ENCODE measurements at regions not wholly inside any gene's neighbourhood (a gene's known extent, or its start where the extent isn't known, plus 50 kb on each side); places are given as distances from the start of the nearest gene placed in this dataset.

DNA sequence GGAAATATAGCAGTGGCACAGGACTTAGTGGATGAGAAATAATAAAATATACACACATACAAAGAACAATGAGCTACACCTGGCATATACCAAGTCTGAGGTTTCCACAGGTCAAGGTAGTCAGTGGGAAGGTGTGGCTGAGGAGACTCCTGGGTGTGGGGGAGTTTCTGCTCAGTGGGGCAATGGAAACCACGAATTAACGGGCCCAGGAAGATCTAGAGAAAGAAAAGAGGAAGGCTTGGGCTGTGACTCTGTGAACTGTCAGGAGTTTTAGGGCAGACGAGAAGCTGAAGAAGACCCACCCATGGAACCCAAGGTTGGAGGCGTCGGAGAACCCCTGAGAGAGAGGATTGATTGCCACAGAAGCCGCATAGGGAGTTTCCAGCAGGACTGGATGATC, 196.5 kb downstream of the HERPUD2 start:
- DNase-seq, result no peak

DNA sequence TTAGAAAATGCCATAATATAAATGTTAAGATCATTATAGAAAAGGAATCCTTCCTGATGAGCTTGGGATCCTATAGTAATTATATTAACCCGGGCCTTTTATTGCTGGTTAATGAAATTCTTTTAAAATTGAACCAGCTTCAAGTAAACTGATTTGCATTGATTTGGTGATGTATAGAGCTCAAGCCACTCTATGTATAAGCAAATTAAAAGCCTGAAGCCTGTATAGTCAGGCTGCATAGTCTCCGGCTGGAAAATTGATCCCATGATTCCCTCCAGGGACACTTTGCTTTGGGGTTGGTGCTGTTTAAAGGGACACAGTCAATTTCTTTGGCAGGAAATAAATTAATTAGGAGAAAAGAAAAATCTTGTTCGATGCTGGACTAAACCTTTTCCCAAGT, 199.1 kb downstream of the HERPUD2 start:
- DNase-seq, result no peak

DNA sequence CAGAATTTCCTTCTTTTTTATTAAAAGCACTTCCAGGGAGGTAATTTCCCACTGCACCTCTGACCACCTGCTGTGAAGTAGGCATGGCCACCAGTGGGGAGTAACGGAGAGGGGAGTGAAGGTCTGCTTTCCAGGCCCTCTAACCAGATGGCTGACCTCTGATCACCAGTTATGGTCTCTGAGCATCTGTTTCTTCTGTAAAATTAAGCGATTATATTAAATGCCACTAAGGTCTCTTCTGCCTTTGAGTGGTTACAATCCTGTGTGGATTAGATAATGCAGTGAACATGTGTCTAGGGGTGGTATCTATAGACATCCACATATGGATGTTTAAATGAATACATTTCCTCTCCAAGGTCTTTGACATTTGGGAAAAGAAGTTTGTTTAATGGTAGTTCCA, 199.6 kb downstream of the HERPUD2 start:
- DNase-seq, result no peak

DNA sequence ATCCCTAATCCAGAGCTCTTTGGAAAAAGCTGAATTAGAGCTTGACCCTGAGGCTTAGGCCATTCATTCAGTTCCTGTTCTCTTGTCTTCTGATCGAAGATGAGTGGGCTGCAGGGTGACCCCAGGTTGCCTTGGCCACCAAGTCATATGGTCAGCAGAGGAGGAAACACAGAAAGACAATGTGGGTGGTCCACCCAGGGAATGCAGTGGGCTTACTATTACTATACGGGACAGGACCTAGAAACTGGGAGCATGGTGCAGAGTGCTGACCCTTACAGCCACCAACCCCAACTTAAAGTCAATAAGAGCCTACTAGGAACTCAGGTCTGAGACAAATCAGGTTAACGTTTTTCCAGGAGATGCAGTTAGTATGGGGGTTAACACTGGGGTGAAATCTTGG, 200.5 kb downstream of the HERPUD2 start:
- no peak for DNase-seq

DNA sequence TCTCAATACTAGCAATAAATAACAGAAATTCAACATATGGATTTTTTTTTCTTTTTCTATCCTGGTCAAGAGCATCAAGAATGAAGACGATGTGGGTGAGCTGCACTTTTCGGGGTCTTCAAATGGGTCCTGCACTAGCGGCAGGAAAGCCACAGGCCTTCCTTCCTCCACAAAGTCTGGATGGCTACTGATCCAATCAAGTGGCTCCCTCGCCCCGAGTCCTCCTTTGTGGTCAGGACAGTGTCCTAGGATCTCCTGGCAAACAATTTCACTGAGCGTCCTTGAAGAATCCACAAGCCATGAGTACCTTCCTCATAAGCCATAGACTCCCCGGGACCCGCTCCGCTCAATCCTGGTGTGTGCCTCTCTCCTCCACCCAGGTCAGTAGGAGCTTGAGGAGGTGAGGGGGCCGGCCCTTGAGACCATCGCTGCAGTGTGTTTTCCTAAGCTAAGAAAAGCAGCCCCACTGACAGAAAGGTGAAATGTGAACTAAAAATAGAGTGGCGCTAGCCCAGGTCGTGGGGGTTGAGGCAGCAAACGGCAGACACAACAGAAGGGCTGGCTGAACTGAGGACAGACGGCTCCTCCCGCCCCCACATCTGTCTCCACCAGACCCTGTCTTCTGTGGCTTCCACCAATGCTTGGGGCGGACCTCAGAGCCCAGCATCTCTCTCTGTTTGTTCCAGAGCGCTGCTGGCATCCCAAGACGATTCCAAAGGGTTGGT, 202.3 kb downstream of the HERPUD2 start:
- no peak for DNase-seq

DNA sequence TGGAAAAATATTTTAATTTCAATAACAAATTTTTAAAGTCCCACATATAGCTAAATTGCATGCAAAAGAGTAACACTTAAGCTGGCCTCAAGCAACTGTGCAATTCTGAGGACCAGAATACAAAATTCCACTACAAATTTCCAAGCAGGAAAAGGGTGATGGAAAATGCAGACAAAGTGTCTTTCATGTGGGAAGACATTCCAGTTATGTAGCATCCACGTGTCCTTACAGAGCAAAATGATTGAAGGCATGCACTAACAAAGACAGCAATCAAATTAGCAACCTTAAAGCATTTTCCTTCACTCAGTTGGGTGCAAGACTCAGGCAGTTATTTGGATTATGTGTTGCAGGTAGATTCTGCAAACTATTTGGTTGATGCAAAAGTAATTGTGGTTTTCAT, 203.7 kb downstream of the HERPUD2 start:
- DNase-seq, result no peak

DNA sequence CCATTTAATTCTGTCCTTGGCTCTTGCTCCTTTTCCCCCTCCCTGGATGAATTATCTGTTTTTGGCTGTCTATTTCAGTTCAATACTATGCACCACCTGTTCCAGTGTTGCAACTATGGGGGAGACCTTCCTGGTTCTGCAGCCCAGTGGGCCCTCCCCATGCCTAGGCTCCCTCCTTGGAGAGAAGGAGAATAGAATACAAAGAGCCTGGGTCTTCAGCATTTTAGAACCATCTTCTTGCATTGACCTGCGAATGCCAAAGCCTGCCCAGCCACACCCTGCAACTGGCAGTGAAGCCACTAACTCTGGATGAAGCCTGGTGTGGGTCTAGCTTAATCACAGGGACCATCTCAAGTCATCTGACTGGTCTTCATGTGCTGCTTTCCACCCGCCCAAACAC, 207.1 kb downstream of the HERPUD2 start:
- DNase-seq, result no peak

DNA sequence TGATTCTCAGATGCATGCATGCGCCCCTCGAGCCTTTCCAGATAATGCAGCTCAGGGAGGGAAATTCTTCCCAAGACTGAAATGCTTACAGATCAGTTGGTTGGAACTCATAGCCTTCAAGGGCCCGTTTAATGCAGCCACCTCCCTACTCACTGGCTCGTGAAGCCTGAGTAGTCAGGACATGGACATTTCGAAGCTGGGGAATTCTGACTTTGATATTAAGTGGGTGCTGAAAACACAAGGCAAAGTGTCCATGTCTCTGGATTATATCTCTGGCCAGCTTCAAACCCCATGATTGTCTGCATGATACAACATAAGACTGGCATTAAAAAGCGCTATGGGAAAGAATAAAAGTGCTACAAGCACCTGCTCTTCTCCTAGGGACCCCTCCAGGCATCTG, 207.5 kb downstream of the HERPUD2 start:
- no peak for DNase-seq

DNA sequence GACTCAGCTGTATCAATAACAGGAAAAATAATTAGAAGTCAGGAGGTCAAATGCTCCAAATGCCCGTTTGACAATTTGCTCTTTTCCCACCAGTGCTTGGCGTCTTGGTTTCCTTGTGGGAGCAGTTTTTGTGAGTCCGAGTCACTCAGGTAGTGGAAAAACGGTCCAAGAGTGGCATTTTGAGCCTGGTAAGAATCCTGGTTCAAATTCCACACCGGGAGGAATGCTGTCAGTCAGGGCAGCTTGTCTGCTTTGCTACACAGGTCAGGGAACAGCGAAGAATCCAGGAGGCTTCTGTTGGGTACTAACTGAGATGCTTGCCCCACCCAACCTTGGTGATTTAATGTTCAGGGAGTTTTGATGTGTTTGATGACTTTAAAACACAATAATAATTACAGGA, 209.5 kb downstream of the HERPUD2 start:
- DNase-seq, result no peak

DNA sequence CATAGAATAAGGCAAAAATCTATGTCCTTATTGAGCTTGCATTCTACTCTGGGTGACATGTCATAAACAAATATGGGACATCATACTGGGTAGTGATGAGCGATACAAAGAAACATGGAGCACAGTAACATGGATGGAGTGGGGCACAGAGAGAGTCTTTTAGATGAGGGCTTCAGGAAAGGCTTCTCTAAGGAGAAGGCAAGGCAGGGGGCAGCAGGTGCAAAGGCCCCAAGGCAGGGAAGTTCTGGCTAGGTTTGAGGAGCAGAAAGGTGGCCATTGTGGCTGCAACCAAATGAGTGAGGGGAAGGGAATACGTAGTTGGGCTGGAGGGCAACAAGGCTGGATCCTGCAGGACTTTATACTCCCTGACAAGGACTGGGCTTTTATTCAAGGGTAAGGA, 211.4 kb downstream of the HERPUD2 start:
- no peak for DNase-seq

DNA sequence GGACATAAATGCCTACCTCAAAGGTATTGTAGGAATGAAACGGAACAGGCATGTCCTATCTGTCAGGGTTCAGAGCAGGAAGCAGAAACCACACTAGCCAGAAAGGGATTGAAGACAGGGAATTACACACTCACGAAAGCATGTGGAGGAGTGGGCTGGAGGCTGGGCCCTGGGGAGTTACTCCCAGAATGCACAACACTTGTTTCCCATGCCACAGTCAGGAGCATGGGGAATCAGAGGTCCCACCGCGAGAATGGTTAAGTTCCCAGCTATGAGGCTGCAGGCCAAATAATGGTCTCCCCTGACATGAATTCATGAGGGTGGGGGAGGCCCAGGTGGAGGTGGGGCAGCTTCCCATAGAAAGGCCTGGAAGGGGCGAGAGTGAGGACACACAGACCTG, 212.7 kb downstream of the HERPUD2 start:
- DNase-seq, result no peak

DNA sequence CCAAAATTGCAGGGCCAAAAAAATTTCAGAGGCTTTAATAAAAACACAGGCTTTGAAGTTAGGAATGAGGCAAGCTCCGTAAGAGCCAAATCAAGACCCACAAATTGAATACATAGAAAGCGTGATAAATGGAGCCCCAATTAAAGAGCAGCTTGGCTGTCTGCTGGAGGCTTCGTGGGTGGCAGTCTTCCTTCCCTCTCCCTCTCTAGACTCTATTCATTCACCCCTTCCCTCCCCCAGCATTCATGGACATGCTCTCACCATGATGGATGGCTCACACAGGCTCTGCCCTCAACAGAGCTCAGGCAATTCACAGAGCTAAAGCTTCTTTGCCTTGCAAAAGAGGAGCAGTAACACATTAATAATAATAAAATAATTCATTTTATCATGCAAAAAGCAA, 214.1 kb downstream of the HERPUD2 start:
- DNase-seq, result no peak

DNA sequence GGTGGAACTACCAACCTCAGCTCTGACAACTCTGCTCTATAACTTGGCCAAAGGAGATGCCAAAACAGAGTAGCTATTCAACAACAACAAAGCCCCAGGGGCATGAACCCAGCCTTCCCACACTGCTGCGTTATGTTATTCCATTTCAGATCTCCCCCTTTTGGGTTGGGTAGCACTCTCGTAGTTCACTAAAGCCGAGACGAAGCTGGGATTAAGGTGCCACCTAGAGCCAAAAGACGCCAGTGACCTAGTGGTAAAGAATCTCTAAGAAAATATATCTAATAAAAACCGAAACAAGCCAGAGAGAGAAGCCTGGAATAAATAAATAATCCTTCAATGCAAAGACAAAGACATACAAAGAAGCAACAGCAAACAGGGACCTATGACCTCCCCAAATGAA, 217.3 kb downstream of the HERPUD2 start:
- no peak for DNase-seq

DNA sequence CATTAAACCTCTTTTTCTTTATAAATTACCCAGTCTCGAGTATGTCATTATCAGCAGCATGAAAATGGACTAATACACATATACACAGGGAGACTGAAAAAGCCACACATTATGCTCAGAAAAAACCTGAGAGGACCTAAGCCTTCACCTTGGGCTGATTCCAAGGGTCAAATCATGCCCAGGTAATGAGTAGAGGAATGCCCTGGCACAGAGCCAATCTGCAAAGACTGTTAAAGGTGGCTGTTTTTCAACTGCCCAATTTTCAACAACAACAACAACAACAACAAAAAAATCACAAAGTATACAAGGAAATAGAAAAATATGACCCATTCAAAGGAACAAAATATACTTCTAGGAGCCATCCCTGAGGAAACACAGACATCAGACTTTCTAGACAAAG, 220.2 kb upstream of the TBX20 start:
- no peak for DNase-seq

DNA sequence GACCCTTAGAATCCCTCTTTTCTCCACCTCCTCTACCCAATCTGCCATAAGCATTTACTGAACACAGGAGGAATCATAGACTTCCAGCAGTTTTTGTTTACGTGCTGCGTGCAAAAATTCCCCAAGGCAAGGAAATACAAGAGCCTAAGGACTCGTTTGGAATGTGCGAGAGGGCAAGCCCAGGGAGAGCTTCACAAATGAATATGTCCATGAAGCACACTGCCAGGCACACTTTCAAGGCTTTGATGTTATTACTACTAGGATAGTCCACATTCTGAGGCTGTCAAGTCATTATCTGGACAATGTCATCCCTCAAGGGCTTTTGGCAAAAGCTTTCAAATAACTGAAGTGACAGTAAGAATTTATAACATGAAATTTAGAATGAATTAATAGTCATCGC, 214.7 kb upstream of the TBX20 start:
- no peak for DNase-seq

DNA sequence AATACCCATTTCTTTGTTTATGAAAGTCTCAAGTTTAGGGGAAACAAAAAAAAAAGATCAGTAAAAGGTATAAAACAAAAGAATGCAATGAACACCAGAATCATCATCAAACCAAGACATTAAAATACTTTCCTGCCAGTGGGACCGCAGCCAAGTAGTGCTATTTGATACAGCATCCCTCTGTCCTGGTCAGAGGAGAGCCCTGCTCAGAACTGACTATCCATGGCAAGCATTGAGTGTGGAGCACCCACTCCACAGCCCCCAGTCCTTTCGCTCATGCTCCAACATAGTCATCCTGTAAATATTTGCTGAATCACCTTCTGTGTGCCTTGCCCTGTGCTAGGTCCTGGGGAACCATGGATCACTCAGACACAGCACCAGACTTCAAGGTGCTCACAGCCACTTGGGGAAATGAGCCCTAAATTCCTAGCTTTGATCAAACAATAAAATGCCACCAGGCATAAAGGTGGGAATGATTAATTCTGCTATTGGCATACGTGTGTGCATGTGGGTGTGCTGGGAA, 213.6 kb upstream of the TBX20 start:
- DNase-seq, result no peak

DNA sequence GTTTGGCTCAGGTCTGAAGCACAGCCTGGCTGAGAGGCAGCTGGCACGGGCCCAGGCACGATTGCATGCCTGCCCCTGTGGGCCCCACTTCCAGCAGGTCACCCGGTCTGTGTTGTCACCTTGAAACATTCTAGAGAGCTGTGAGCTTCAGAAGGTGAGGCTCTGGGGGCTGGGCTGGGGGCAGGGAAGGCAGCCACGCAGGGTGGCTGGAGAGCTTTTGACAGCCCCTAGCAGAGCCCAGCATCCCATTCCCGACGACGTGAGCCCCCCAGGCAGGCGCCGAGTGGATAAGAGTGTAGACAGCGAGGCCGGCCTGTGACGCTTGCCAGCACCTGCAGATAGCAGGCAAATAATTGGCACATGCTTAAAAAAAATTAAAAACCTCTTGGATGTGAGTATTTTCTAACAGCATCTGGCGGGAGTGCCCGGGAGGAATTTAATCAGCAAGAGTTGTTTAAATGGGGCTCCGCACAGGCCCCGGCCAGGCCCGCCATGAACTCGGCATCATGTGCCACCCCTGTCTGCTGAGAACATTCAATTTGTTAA, 212.0 kb upstream of the TBX20 start:
- no peak for DNase-seq

DNA sequence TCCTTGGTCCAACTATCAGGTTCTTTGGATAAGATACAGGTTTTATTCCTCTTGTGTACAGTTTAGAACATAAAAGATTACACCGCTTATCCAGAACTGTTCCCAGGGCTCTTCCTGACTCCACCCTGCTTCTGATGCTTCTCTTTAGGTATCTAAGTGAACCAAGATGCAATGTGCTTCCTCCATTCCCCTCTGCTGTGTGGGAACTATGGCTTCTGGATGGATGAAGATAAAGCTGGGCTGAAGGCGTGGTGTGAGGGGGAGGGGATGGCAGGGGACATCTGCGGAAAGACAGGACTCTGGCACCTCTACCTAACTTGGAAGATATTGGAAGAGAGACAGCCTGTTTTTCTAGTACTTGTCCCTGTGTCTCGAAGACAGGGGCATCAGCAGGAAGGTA, 209.9 kb upstream of the TBX20 start:
- no peak for DNase-seq

DNA sequence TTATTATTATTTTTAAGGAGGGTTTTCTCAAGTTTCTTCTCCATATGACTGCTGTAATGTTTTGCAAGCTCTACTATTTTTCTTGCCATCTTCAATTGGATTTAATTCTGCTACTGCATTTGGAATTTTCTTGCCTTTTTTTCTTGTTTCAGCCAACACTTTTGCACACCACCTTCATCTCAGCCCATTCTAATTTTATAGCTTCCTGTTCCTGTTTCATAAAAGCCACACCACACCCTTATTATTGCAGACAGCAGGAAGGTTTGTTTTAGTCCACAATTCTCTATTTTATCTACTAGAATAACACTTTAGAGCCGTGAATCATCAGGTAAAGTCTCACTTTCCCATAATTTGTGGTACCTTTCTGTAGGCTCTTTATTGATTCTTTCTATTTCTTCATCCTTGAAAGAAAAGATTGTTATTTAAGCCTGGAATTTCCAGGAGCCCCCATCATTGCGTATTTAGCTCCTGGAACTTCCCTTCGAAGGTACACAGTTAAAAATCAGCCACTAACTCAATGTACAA, 209.3 kb upstream of the TBX20 start:
- DNase-seq, result no peak

DNA sequence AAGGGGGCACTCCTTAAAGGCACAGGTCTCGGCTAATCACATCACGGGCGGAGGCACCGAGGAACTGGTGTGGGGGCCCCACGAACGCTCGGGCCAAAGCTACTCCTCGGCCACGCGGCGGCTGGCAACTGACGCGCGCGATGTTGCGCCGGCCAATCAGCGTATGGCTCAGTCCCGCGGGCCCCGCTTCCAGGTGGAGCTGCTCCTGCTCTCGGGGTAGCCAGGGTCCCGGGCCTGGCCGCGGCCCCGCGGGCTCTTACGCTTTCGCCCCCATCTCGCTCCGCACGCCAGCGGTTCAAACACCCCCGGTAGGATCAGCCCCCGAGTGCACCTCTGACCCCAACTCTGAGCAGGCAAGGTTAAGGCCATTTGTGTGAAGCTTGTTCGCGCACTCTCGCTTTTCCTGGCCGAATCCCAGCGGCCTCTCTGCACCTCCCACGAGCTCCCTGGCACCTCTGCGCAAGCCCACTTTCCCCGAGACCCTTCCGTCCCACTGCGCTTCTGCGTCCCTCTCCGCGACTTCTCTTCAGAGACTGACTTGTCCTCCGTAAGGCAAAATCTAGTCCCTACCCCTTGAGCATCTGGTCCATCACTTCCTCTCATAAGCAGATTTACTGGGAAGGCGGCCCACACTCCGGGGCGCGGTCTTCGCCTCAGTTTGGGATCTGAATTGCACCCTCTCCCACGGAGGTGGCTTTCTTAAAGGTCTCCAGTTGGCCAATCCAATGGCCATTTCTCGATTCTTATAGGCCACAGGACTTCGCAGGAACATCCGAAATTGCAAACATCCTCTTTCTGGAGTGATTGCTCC, 200.9 kb upstream of the TBX20 start:
- DNase-seq, result no peak

DNA sequence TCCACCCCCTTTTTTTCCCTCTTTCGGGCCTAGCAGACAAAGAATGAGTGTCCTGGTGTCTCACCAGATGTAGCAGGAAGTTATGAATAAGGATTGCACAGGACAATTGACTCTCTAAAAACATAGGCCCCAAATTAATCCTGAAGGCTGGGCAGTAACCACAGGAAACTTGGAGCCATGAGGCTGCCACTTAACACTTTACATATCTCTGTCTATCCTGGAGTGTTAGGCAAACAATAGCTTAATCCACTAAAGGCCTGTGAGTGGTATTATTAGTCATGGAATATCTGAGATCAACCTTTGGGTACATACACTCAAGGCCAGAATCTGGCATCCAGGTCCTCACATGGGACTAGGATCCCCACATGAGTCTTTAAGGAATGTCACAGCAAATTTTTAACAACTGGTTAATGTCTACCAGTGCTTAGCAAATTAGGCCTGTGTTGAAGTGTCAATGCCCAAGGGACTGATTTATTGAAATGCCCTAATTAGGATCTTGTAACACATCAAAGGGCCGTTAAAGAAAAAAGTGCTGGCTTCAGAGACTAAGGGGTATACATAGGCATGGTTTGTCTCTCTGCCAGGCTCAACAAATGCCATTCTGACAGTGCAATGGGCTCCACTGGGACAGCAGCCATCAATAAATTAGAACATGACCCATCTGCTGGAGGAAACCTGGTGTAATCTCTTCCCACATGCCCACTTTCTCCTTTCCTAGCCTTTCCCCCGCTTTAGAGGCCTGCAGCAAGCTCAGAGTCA, 196.7 kb upstream of the TBX20 start:
- no peak for DNase-seq

DNA sequence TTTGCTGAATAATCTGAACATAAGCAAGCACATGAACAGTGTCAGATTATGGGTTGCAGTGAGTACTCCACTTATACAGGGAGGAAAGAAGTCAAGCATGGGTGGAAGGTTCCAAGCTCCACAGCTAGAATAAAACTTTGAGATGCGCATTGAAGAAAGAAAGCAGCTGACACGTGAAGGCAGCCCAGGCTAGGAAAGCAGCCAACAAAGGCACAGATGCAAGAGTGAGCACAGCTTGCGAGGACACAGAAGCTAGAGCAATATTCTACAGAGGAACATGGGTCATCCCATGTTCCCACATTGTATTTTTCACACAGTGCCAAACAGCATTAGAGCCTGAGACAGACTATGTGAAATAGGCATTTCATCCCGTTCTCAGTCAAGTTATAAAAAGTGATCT, 194.6 kb upstream of the TBX20 start:
- DNase-seq, result no peak

DNA sequence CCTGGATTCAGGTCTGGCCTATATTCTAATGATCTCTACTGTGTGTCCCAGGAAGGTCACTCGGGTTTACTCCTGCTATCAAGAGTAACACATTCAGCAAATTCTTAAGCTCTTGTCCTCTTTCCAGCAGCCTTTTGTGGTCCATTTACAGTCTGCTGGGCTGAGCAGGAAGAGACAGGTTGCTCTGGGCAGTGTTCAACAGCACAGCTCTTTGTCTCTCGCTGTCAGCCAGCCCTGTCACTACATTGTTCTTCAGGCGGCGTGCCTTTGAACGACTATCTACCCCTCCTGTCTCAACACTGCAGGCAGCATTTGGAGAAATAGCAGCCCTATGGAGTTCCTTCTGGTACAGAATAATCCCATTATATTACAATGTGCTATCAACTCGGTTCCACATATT, 192.2 kb upstream of the TBX20 start:
- DNase-seq, result no peak
